ENCODE measurements at regions not wholly inside any gene's neighbourhood (a gene's known extent, or its start where the extent isn't known, plus 50 kb on each side); places are given as distances from the start of the nearest gene placed in this dataset.

DNA sequence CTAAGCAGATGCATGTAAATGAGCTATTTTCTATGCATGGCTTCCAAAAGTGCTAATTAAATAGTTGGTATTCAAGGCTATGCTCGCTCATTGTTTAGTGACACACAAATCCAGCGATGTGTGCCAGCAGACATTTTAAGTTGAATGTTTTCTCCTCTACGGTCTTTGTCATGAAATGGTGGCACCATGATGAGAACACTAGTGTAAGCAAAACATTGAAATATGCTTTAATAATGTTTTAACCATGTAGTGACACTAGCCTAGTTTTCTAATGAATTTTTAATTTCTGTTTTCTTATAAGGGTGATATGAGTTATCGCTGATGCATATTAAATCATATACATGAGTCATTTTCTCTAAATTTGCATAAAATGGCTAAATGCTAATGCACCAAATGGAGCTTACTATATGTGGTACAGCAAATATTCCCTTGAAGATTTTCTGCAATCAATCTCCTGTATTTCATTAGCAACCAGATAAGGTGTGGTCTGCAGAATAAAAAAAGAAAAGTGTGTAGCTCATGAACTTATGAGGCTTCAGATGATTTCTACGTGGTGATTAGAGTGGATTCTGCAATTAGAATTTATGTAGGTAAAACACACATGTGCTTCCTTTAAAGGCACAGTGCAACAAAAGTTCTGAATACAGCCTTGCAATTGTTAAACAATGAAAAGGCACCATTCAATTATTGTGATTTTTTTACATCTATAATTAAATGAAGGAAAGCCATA, 226.6 kb downstream of the MEF2C start:
- no peak for DNase-seq (ENCODE audit: low read depth)

GRCh38 chr5:88653471-88653870, 229.5 kb downstream of the MEF2C start:
- no peak for DNase-seq (ENCODE audit: low read depth)
- TF ChIP-seq CTCF (IDR thresholded peaks at IDR 0.05; ENCODE audit: control insufficient read depth, insufficient read depth, low read depth, low read length, missing control alignments) = no peak

More for the DNA sequence above, 226.6 kb downstream of the MEF2C start:
- TF ChIP-seq CTCF (IDR thresholded peaks at IDR 0.05; ENCODE audit: control insufficient read depth, insufficient read depth, low read depth, low read length, missing control alignments) = no peak
- H3K4me3 ChIP-seq (ENCODE audit: control insufficient read depth, low read depth, low read length) = no peak overlapping the region

GRCh38 chr5:88647901-88648300, 235.1 kb downstream of the MEF2C start:
- DNase-seq (ENCODE audit: low read depth) = no peak
- H3K4me3 ChIP-seq (ENCODE audit: control insufficient read depth, low read depth, low read length) = no peak overlapping the region
- TF ChIP-seq CTCF (IDR thresholded peaks at IDR 0.05; ENCODE audit: control insufficient read depth, insufficient read depth, low read depth, low read length, missing control alignments) = no peak

More at GRCh38 chr5:88653471-88653870, 229.5 kb downstream of the MEF2C start:
- H3K4me3 ChIP-seq (ENCODE audit: control insufficient read depth, low read depth, low read length) = no peak overlapping the region

DNA sequence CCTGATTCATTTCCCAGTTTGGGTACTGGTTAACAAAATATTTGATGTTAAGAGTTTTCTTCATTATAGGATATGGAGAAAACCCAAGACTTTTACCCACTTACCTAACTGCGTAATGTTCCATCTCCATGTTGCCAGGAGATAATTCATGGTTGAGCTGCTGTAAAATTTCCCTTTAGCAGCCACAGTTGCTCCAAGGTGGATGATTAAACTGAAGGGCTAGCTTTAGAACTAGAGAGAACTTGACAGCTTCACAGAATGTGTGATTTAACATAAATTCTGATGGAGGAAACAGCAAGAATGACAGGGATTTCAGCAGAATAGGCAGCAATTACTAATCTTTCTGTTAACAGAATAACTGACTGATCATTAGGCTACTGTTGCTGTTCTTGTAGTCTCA, 236.1 kb downstream of the MEF2C start:
- no peak overlapping the region for H3K4me3 ChIP-seq (ENCODE audit: control insufficient read depth, low read depth, low read length)
- TF ChIP-seq CTCF (IDR thresholded peaks at IDR 0.05; ENCODE audit: control insufficient read depth, insufficient read depth, low read depth, low read length, missing control alignments) = no peak
- no peak for DNase-seq (ENCODE audit: low read depth)

DNA sequence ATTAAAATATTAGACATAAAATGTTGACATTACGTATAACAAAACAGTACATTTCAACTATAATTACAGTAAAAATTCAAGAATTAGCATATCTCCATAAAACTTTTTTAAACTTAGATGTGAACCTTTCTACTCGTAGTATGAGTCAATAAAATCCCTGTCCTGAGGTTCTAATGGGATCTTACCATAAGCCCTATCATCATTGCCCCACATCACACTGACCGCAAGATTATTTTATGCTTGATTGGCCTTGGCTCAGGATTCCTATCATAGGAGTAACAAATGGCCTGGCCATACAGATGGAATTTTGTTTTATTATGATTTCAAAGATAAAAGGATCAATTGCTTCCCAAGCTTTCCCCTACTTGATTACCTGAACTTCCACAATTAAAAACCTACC, 238.3 kb downstream of the MEF2C start:
- TF ChIP-seq CTCF (IDR thresholded peaks at IDR 0.05; ENCODE audit: control insufficient read depth, insufficient read depth, low read depth, low read length, missing control alignments) = no peak
- no peak overlapping the region for H3K4me3 ChIP-seq (ENCODE audit: control insufficient read depth, low read depth, low read length)
- DNase-seq (ENCODE audit: low read depth) = no peak

GRCh38 chr5:88643315-88643714, 239.7 kb downstream of the MEF2C start:
- no peak for TF ChIP-seq CTCF (IDR thresholded peaks at IDR 0.05; ENCODE audit: control insufficient read depth, insufficient read depth, low read depth, low read length, missing control alignments)
- H3K4me3 ChIP-seq (ENCODE audit: control insufficient read depth, low read depth, low read length) = no peak overlapping the region
- DNase-seq (ENCODE audit: low read depth) = no peak

Measured in AG09309 (cell line).